Dermis blood vessel endothelial cell (primary cell): ENCODE measurements at regions not wholly inside any gene's neighbourhood (a gene's known extent, or its start where the extent isn't known, plus 50 kb on each side); places are given as distances from the start of the nearest gene placed in this dataset.
"Not testable (repeated sequence)": the region's sequence is repeated elsewhere in the genome, so short reads cannot be mapped to it uniquely, and the experiment has no call there.

Experiments
- DNase-seq: peaks from one replicate; pipeline ENCODE4 v3.0.0; 2010

- DNase-seq: no peak
Measured at GRCh38 chr3:166993015-166993630, 387.0 kb downstream of the ZBBX start.

DNA sequence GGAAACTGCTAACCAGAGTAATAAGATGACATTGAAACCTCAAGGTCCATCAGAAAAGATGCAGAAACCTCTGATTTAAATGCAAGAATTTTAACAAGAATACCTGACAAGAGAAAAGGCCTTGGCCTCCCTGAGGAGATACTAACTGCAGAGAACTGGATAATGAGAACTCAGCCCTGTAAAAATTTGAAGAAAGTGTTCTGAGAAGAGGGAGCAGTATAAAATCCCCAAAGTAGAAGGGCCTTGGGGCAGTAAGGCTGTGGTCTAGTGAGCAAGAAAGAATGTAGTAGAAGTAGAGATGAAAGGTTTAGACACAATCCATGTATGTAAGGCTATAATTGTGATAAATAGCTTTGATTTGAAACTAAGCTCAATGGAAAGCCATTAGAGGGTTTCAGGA is 394.1 kb downstream of the ZBBX start:
- no peak for DNase-seq

DNA sequence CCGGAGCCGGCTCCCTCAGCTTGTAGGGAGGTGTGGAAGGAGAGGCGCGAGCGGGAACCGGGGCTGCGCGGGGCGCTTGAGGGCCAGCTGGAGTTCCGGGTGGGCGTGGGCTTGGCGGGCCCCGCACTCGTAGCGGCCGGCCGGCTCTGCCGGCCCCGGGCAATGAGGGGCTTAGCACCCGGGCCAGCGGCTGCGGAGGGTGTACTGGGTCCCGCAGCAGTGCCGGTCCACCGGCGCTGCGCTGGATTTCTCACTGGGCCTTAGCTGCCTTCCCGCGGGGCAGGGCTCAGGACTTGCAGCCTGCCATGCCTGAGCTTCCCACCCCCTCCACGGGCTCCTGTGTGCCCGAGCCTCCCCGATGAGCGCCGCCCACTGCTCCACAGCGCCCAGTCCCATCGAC is 404.3 kb downstream of the ZBBX start:
- DNase-seq: not testable (repeated sequence)

GRCh38 chr3:166967714-166968113 is 412.4 kb downstream of the ZBBX start:
- not testable (repeated sequence) for DNase-seq

GRCh38 chr3:166962911-166963310 is 417.2 kb downstream of the ZBBX start:
- no peak for DNase-seq

DNA sequence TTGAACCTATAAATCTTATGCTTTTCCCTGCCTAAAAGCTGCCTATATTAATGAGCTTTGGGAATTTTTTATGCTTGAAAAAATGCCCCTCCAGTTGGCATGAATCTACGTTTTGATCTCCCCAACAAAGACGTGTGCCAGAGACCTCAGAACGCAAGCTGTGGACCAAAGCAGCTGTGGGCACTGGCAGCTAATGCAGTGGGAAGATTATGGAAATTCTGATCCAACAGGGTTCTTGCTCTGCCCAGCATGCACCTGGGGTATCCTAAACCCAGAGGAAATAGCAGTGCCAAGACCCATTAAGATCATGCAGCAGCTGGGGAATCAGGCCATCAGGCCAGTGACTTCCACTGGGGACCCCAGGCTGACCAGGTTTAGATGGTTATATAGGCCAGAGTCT is 423.0 kb downstream of the ZBBX start:
- DNase-seq: no peak

GRCh38 chr3:166955201-166955939 is 424.7 kb downstream of the ZBBX start:
- no peak for DNase-seq

- DNase-seq: no peak
Measured at GRCh38 chr3:166934879-166935278, 445.2 kb downstream of the ZBBX start.

DNA sequence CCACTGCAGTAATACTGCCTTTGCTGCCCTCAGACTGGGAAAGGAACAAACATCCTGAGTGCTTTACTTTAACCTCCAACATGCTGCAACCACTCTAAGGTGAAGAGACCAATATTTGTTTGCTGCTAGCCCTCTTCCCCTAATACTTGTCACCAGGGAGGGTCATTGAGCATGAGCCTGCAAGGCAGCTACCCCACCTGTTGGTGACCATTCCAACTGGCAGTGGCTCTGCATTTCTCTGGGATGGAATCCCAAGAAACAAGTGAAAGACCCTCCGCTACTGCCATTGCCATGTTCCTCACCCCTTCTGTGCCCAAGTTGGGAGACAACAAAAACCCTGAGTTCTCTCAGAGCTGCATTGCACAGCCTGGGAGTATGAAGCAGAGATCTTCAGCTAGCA is 462.7 kb downstream of the ZBBX start:
- no peak for DNase-seq

GRCh38 chr3:166902374-166902773 is 477.7 kb downstream of the ZBBX start:
- no peak for DNase-seq

- DNase-seq: no peak
Measured at GRCh38 chr3:166900866-166901577, 479.1 kb downstream of the ZBBX start.

- no peak for DNase-seq
Measured at GRCh38 chr3:166897811-166898210, 482.3 kb downstream of the ZBBX start.

DNA sequence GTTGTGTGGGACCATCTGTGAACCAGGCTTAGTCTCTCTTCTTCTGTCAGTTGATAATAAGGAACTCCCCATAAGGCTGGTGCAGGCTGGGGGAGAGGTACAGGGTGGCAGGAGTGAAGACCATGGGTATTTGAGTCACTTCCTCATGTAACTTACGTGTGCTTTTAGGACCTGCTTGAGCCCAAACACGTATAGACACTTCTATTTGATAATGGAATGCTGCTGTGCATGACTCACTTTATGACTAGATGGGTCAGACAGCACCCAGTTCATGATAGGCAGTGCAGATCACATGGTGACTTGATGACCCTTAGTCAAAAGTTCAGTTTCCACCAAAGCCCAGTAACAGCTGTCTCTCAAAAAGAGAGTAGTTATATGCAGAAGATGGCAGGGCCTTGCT is 490.9 kb downstream of the ZBBX start:
- DNase-seq: no peak

- no peak for DNase-seq
Measured at GRCh38 chr3:166879661-166880060, 500.4 kb downstream of the ZBBX start.

DNA sequence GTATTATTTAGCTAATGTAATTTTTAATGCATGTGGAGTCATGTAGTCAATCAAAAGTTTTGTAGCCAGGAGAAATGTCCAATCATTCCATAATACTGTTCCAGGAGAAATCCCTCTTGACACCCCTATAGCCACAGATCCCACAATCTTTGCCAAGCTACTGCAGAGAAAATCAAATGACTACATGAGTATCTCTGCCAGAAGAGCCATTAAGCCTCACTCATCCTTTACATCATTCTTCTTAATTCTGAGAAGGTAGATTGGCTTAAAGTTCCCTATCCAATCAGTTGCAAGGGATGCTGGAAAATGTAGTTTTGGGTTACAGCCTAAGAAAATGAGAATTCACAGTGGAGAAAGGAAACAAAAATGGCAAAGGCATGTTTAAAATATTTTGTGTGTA is 502.1 kb downstream of the ZBBX start:
- DNase-seq: no peak

DNA sequence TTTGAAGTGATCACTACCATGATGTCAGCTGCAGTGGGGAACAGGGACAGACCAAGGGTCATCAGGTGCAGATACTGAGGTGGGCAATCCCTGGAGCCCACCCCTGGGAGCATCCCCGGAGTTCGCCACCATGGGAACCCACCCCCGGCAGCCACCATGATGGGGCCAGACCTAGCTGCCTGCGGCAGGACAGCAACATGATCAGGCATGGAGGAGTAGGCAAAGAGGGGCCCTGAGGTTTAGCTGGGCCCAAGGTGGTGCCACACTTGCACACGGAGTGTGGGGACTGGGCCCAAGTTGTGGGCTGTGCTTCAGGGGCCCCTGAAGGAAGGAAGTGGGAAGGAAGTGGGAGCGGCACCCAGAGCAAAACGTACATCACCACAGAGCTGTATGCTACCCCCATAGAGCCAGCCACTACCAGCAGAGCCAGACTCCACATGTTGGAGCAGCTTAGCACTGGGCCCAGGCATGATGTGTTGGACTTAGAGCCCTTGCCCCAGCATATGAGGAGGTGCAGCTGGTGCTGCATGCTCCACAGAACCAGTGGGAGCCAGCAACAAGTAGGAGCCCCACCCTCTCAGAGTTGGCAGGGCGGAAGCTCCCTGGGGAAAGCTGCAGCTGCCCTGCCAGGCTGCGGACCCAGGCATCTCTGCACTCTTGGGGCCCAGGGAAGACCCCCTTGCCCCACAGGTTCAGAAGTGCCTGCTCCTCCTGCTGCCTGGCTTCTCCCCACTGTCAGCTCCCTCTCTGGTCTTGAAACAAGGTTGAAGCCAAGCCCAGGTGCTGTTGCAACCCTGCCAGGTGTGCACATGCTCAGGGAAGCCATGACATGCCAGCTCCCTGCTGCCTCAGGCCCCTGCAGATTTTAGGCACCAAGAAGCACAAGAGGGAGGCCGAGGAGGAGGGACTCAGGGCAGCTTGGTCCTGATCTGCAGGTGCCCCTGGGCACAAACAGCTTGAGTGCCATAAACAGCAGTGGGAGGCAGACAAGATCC is 515.3 kb downstream of the ZBBX start:
- DNase-seq: no peak

DNA sequence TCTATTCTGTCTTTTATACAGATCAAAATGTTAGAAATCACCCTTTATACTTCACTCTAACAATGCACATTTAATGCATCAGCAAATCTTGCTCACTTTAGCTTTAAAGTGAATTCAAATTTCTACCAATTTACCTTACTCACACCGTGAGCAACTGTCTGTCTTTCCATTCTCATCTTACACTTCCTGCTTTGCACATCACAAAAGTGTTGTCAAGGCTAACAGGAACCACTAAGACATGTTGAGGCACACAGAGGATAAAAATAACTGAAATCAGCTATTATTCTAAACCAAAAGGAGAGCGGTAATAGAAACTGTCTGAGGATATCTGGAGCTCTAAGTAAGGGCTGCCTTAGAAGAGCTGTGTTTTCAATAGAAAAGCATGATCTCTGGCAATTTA is 519.9 kb downstream of the ZBBX start:
- no peak for DNase-seq

GRCh38 chr3:166844329-166844728 is 535.8 kb downstream of the ZBBX start:
- DNase-seq: no peak

- DNase-seq: not testable (repeated sequence)
Measured at GRCh38 chr3:166842784-166843183, 537.3 kb downstream of the ZBBX start.

GRCh38 chr3:166837535-166837934 is 542.6 kb downstream of the ZBBX start:
- DNase-seq: no peak

GRCh38 chr3:166836836-166837235 is 543.3 kb downstream of the ZBBX start:
- no peak for DNase-seq

- no peak for DNase-seq
Measured at GRCh38 chr3:166829896-166830295, 550.2 kb downstream of the ZBBX start.

GRCh38 chr3:166818464-166818863 is 561.6 kb downstream of the ZBBX start:
- no peak for DNase-seq
